ENCODE measurements at regions not wholly inside any gene's neighbourhood (a gene's known extent, or its start where the extent isn't known, plus 50 kb on each side); places are given as distances from the start of the nearest gene placed in this dataset.

- TF ChIP-seq CTCF (IDR thresholded peaks at IDR 0.05) (no peak), PHF8 (IDR thresholded peaks at IDR 0.05; ENCODE audit: borderline replicate concordance, low read depth) (no peak), USF2 (IDR thresholded peaks at IDR 0.05) (no peak), RNF2 (IDR thresholded peaks at IDR 0.05; ENCODE audit: borderline replicate concordance, low read depth) (no peak), RAD21 (conservative IDR thresholded peaks at IDR 0.05 in 1 of 2, IDR thresholded peaks at IDR 0.05 in 1 of 2) (no peak), CEBPB (IDR thresholded peaks at IDR 0.05) (no peak), TP53 (CRISPR knock-in tag; IDR thresholded peaks at IDR 0.05) (no peak), EP300 (IDR thresholded peaks at IDR 0.05) (no peak), KDM1A (IDR thresholded peaks at IDR 0.05; ENCODE audit: low read depth) (no peak), KDM5A (IDR thresholded peaks at IDR 0.05) (no peak), SMC3 (IDR thresholded peaks at IDR 0.05) (no peak)
- TF ChIP-seq, protein P1, sequence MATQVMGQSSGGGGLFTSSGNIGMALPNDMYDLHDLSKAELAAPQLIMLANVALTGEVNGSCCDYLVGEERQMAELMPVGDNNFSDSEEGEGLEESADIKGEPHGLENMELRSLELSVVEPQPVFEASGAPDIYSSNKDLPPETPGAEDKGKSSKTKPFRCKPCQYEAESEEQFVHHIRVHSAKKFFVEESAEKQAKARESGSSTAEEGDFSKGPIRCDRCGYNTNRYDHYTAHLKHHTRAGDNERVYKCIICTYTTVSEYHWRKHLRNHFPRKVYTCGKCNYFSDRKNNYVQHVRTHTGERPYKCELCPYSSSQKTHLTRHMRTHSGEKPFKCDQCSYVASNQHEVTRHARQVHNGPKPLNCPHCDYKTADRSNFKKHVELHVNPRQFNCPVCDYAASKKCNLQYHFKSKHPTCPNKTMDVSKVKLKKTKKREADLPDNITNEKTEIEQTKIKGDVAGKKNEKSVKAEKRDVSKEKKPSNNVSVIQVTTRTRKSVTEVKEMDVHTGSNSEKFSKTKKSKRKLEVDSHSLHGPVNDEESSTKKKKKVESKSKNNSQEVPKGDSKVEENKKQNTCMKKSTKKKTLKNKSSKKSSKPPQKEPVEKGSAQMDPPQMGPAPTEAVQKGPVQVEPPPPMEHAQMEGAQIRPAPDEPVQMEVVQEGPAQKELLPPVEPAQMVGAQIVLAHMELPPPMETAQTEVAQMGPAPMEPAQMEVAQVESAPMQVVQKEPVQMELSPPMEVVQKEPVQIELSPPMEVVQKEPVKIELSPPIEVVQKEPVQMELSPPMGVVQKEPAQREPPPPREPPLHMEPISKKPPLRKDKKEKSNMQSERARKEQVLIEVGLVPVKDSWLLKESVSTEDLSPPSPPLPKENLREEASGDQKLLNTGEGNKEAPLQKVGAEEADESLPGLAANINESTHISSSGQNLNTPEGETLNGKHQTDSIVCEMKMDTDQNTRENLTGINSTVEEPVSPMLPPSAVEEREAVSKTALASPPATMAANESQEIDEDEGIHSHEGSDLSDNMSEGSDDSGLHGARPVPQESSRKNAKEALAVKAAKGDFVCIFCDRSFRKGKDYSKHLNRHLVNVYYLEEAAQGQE (IDR thresholded peaks at IDR 0.05), result no peak
Measured at GRCh38 chr11:92440701-92441442, 216.3 kb downstream of the FAT3 start.
